ENCODE measurements at regions not wholly inside any gene's neighbourhood (a gene's known extent, or its start where the extent isn't known, plus 50 kb on each side); places are given as distances from the start of the nearest gene placed in this dataset.

GRCh38 chr7:11895337-11895736 lies 63.3 kb upstream of the THSD7A start:
- DNase-seq (ENCODE audit: low read depth) = no peak

- DNase-seq (ENCODE audit: low read depth) = no peak
Measured at GRCh38 chr7:11896663-11897062, 64.7 kb upstream of the THSD7A start.

DNA sequence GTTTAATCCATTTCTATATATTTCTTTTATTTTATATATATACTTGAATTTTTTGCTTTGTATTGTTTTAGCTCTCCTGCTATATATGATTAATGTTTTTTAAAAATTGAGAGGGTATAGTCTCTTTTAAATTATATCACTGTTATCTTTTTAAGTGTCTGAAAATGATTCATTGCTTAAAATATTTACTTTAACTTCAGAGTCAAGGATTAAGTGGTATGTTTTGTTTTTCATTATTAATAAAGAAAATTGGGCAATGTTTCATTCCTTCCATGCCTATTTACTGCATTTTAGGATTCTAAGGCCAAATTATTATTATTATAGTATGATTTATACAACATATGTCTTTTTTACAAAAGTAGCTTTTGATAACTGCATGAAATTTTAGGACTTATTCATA lies 67.2 kb upstream of the THSD7A start:
- no peak for DNase-seq (ENCODE audit: low read depth)

GRCh38 chr7:11910253-11910652 lies 78.3 kb upstream of the THSD7A start:
- DNase-seq (ENCODE audit: low read depth) = no peak

DNA sequence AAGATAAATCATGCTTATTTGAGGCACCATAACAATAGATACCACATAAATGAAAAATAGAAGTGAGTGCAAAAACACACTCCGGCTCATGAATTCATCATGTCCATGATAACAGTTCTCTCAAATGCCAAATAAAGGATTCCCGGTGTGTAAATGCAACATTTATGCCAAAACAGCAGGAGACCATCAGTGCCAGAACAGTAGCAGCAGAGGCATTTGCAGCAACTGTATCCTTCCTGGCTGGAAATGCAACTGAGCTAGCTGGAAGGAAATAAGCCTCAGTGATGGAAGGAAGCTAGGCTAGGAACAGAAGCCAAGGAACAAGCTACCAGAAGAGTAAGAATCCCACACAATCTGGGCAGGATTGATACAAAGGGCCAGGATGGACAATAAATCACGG lies 79.9 kb upstream of the THSD7A start:
- DNase-seq (ENCODE audit: low read depth) = no peak

- no peak for DNase-seq (ENCODE audit: low read depth)
Measured at GRCh38 chr7:11914645-11915044, 82.6 kb upstream of the THSD7A start.

GRCh38 chr7:11923376-11923930 lies 91.5 kb upstream of the THSD7A start:
- DNase-seq (ENCODE audit: low read depth) = no peak

GRCh38 chr7:11931307-11931706 lies 99.3 kb upstream of the THSD7A start:
- no peak for DNase-seq (ENCODE audit: low read depth)

DNA sequence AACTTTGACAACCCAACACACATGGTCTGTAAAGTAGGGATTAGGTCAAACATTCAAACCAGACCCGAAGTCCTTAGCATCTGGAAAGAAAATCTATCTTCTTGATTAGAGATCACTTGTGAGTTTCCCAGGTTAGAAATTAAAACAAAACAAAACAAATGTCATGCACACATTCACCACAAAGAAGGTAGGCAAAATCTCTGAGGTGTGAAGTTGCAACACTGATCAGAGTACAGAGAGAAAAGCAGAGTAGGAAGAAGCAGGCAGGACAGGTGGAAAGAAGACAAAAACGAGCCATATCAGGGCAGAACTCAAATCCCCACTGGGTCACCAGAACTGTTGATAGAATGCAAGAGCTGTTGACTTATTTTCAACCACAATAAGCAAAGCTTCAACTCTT lies 102.8 kb upstream of the THSD7A start:
- no peak for DNase-seq (ENCODE audit: low read depth)

DNA sequence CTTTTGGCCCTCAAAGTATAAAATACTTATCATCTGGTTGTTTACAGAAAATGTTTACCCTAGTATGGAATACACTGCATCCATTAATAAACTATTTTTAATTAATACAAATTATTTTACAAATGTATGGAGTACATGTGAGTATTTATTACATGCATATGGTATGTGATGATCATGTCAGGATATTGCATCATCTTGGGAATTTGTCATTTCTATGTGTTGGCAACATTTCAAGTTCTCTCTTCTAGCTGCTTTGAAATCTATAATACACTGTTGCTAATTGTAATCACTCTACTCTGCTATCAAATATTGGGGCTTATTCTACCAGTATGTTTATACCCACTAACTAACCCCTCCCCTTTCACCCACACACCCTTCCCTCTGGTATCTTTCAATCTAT lies 103.9 kb upstream of the THSD7A start:
- no peak for DNase-seq (ENCODE audit: low read depth)

GRCh38 chr7:11946794-11947193 lies 114.8 kb upstream of the THSD7A start:
- no peak for DNase-seq (ENCODE audit: low read depth)

- no peak for DNase-seq (ENCODE audit: low read depth)
Measured at GRCh38 chr7:11950281-11950680, 118.3 kb upstream of the THSD7A start.

DNA sequence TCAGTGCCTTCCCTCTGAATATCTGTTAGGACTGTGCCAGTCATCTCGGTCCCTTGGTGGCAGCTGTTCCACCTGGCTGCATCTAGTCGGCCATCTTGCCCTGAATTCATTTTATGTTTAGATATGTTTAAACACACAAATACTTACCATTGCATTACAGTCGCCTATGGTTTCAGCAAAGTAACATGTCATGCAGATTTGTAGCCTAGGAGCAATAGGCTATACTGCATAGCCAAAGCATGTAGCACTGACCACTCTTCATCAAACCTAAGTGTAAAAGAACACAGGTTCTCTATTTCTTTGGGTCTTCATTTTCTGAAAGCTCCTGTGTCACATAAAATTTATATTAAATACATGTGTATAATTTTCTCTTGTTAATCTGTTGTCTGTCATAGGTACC lies 118.9 kb upstream of the THSD7A start:
- DNase-seq (ENCODE audit: low read depth) = no peak

DNA sequence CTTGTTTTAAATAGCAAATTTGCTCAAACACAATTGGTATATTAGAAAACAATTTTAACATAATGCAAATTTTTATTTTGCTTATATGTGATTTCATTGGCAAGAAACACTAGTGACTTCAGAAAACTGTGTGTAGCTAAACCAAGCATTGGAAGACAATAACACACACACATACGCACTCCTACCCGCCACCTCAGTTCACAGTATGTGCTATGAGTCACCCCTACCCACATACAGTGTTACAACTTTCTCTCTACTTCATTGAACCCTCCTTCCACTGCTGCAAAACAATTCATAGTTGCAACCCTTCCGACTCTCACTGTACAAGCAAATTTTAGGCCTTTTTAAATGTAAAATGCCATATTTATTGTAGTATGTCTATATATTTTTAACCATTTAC lies 119.9 kb upstream of the THSD7A start:
- DNase-seq (ENCODE audit: low read depth) = no peak

DNA sequence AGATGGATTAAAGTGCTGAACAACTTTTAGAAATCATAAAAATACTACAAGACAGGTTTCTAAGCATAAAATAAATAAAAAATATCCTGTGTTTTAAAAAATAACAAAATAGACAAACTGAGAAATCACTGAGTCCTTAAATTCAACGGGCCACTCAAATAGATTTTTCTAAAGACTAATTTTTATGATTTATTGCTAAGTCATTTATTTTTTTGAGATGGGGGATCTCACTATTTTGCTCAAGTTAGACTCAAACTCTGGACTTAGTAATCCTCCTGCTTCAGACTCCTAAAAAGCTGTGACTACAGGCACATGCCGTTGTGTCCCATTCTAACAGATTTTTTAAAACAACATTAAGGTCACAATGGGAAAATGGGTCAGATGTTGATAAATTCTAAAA lies 121.0 kb upstream of the THSD7A start:
- DNase-seq (ENCODE audit: low read depth) = no peak

- no peak for DNase-seq (ENCODE audit: low read depth)
Measured at GRCh38 chr7:11956991-11957390, 125.0 kb upstream of the THSD7A start.

- DNase-seq (ENCODE audit: low read depth) = no peak
Measured at GRCh38 chr7:11957956-11958355, 126.0 kb upstream of the THSD7A start.

DNA sequence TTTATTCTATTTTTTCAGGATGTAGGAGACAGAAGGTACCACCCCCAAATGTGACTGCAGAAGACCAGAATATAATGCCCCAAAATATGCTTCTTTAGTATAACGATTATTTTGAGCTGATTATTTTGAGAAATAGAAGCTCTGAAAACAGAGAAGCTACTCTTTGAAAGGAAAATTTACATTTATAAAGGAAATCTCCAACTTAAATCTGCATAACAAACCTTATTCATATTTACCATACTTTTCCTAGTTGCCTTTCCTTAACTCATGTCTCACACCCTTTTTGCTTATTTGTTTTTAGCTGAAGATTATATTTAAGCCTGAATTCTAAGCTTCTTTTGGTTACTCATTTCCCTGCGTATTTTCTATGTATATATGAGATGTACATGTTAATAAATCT lies 127.1 kb upstream of the THSD7A start:
- no peak for DNase-seq (ENCODE audit: low read depth)

DNA sequence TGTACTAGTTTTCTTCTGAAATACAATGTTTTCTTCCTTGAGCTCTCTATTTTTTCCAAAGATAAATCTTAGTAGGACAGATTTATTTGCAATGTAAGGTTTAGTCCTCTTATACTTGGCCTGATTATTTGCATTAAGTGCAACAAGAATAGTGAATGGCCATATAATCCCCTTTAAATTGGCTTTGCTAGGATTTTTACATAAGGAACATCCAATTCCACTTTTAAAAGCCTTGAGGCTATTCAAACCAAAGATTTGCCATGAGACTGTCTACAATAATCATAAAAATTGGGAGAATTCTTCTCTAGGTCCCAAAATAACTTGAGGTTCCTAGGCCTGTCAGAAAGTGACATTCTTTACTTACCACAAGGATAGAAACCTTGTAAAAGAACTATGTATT lies 128.6 kb upstream of the THSD7A start:
- DNase-seq (ENCODE audit: low read depth) = no peak

DNA sequence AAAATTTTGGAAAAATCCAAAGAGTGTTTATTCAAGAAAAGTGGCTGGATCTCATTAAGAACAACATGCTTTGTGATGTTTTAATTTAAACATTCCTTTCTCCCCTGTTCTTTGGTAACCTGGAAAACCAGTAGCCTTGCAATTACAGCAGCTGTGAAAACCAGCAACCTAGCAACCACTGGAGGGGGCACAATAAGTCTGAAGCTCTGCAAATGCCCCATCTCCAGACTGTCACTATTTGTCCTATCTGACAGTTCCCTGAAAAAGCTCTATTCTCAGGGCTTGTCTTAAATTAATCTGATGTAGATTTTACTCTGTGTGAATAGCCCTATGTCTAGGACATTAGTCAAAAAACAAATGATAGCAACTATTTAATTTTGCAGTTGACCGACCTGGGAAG lies 137.6 kb upstream of the THSD7A start:
- DNase-seq (ENCODE audit: low read depth) = no peak

DNA sequence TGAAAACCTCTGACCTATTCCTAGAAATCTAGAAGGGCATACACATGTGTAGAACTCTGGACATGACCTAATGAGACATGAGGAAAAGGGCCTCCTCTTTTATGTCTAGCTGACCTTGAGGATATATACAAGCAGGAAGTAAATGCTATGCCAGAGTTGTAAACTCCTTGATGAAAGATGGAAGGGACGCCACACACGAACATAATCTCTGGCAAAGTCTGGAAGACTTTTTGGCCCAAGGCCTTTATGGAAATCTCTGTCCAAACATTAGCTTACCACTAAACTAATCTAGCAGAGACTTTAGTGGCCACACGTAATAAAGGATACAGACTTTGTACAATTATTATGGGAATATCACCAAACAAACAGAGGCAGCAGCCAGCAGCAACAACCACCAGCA lies 138.1 kb upstream of the THSD7A start:
- no peak for DNase-seq (ENCODE audit: low read depth)

GRCh38 chr7:11985376-11985775 lies 153.4 kb upstream of the THSD7A start:
- no peak for DNase-seq (ENCODE audit: low read depth)

GRCh38 chr7:11985971-11986370 lies 154.0 kb upstream of the THSD7A start:
- DNase-seq (ENCODE audit: low read depth) = no peak

- no peak for DNase-seq (ENCODE audit: low read depth)
Measured at GRCh38 chr7:11988186-11988585, 156.2 kb upstream of the THSD7A start.

GRCh38 chr7:12002428-12002827 lies 170.4 kb upstream of the THSD7A start:
- no peak for DNase-seq (ENCODE audit: low read depth)

All from EH (cell line).